ENCODE measurements at regions not wholly inside any gene's neighbourhood (a gene's known extent, or its start where the extent isn't known, plus 50 kb on each side); places are given as distances from the start of the nearest gene placed in this dataset.

- intact Hi-C loops (cut with micrococcal nuclease; ENCODE audit: unreplicated experiment): no loop called here
- no peak overlapping the region for H3K27ac Mint-ChIP-seq (ENCODE audit: unreplicated experiment)
- no peak for TF ChIP-seq CTCF (IDR thresholded peaks at IDR 0.05; ENCODE audit: unreplicated experiment)
- H3K9me3 Mint-ChIP-seq (ENCODE audit: low read depth, unreplicated experiment): no peaks in the 10 kb centered on the region
- no peak overlapping the region for H3K4me3 Mint-ChIP-seq (ENCODE audit: low read depth, unreplicated experiment)
- peaks cover 61% of the 10 kb centered on the region for H3K27me3 Mint-ChIP-seq (ENCODE audit: unreplicated experiment)
- peaks cover 1% of the 10 kb centered on the region for H3K4me1 Mint-ChIP-seq (ENCODE audit: low read depth, unreplicated experiment)
- BruUV-seq (replicated peaks): no TSS peak
- CTCF ChIA-PET: no interaction called here
- no peaks in the 10 kb centered on the region for H3K36me3 Mint-ChIP-seq (ENCODE audit: insufficient read depth, unreplicated experiment)
- DNase-seq: no peak
Observed at GRCh38 chr2:126782648-126783047, 116.0 kb upstream of the TEX51 start.

GRCh38 chr2:126783341-126783740 lies 115.3 kb upstream of the TEX51 start:
- BruUV-seq (replicated peaks): no TSS peak
- CTCF ChIA-PET: no interaction called here
- Mint-ChIP-seq H3K4me1 (ENCODE audit: low read depth, unreplicated experiment) (no peaks in the 10 kb centered on the region), H3K4me3 (ENCODE audit: low read depth, unreplicated experiment) (no peak overlapping the region), H3K9me3 (ENCODE audit: low read depth, unreplicated experiment) (no peaks in the 10 kb centered on the region), H3K27me3 (ENCODE audit: unreplicated experiment) (peaks cover 54% of the 10 kb centered on the region), H3K27ac (ENCODE audit: unreplicated experiment) (no peak overlapping the region), H3K36me3 (ENCODE audit: insufficient read depth, unreplicated experiment) (no peaks in the 10 kb centered on the region)
- intact Hi-C loops (cut with micrococcal nuclease; ENCODE audit: unreplicated experiment): no loop called here
- TF ChIP-seq CTCF (IDR thresholded peaks at IDR 0.05; ENCODE audit: unreplicated experiment): no peak
- DNase-seq: no peak

- BruUV-seq (replicated peaks): no TSS peak
- no peak for TF ChIP-seq CTCF (IDR thresholded peaks at IDR 0.05; ENCODE audit: unreplicated experiment)
- H3K27ac Mint-ChIP-seq (ENCODE audit: unreplicated experiment): no peak overlapping the region
- CTCF ChIA-PET: interaction anchor here (0.7 kb wide), 1 partner anchor 193 kb away, joined by 4 read pairs; no protein-coding TSS in a partner anchor
- H3K9me3 Mint-ChIP-seq (ENCODE audit: low read depth, unreplicated experiment): no peaks in the 10 kb centered on the region
- intact Hi-C loops (cut with micrococcal nuclease; ENCODE audit: unreplicated experiment): no loop called here
- no peak overlapping the region for H3K4me3 Mint-ChIP-seq (ENCODE audit: low read depth, unreplicated experiment)
- H3K27me3 Mint-ChIP-seq (ENCODE audit: unreplicated experiment): peaks cover 48% of the 10 kb centered on the region
- no peak for DNase-seq
- H3K4me1 Mint-ChIP-seq (ENCODE audit: low read depth, unreplicated experiment): no peaks in the 10 kb centered on the region
- H3K36me3 Mint-ChIP-seq (ENCODE audit: insufficient read depth, unreplicated experiment): no peaks in the 10 kb centered on the region
Observed at GRCh38 chr2:126784045-126784444, 114.6 kb upstream of the TEX51 start.

GRCh38 chr2:126784621-126785020 lies 114.1 kb upstream of the TEX51 start:
- DNase-seq: no peak
- no peak overlapping the region for H3K27ac Mint-ChIP-seq (ENCODE audit: unreplicated experiment)
- intact Hi-C loops (cut with micrococcal nuclease; ENCODE audit: unreplicated experiment): no loop called here
- peaks cover 48% of the 10 kb centered on the region for H3K27me3 Mint-ChIP-seq (ENCODE audit: unreplicated experiment)
- no peaks in the 10 kb centered on the region for H3K4me1 Mint-ChIP-seq (ENCODE audit: low read depth, unreplicated experiment)
- CTCF ChIA-PET: interaction anchor here (0.7 kb wide), 1 partner anchor 192 kb away, joined by 4 read pairs; no protein-coding TSS in a partner anchor
- TF ChIP-seq CTCF (IDR thresholded peaks at IDR 0.05; ENCODE audit: unreplicated experiment): no peak
- no TSS peak for BruUV-seq (replicated peaks)
- H3K9me3 Mint-ChIP-seq (ENCODE audit: low read depth, unreplicated experiment): no peaks in the 10 kb centered on the region
- H3K36me3 Mint-ChIP-seq (ENCODE audit: insufficient read depth, unreplicated experiment): no peaks in the 10 kb centered on the region
- no peak overlapping the region for H3K4me3 Mint-ChIP-seq (ENCODE audit: low read depth, unreplicated experiment)
